Pancreas (tissue), 10 donors: ENCODE measurements at regions not wholly inside any gene's neighbourhood (a gene's known extent, or its start where the extent isn't known, plus 50 kb on each side); places are given as distances from the start of the nearest gene placed in this dataset.

ENCODE experiments used
- ATAC-seq, 4 donors: fragments of 200-7000 bp; cut with Tn5 transposase; one replicate each; pipeline versions ENCODE4 v1.8.0 to v1.9.1; 2020; ENCODE audit warnings: mild to moderate bottlenecking in 4 of 4, moderate library complexity in 4 of 4
- DNase-seq, 6 donors: peaks; one replicate each; pipeline ENCODE4 v3.0.0-alpha.2; 2020
- FAIRE-seq: peaks from 2 replicates; lab custom pipeline; 2012; peaks lifted over from hg19 to GRCh38; lab: Jason Lieb, UNC
- H3K27ac ChIP-seq, 4 donors: fragments of 200-600 bp; sonication (generic); 1 replicate in 3 of 4; 2 replicates in 1 of 4; pipeline versions ENCODE4 v1.5.0 to v1.8.0; 2020
- H3K27me3 ChIP-seq, 4 donors: fragments of 200-600 bp; one replicate each; pipeline ENCODE4 v1.8.0; 2021
- H3K36me3 ChIP-seq, 3 donors: fragments of 200-600 bp; sonication (generic) in 1 of 3; one replicate each; pipeline versions ENCODE4 v1.5.0 to v1.8.0; 2020 to 2021
- H3K4me1 ChIP-seq, 3 donors: fragments of 200-600 bp; one replicate each; pipeline ENCODE4 v1.8.0; 2021
- H3K4me3 ChIP-seq, 4 donors: fragments of 200-600 bp; sonication (generic) in 2 of 4; one replicate each; pipeline versions ENCODE4 v1.5.0 to v1.8.0; 2020 to 2021
- H3K9me3 ChIP-seq, 4 donors: fragments of 200-600 bp; one replicate each; pipeline ENCODE4 v1.8.0; 2021
- WGBS, 2 donors: extraction: QIAGEN DNeasy Blood & Tissue Kit; methylation state at CpG; one replicate each; pipeline ENCODE4 v1.1.7; 2013; 5-methylcytosine and 5-hydroxymethylcytosine counted together
- intact Hi-C, 3 donors: fragments of 100-400 bp; cut with DNase I; formaldehyde crosslinking; loops; one replicate each; pipeline versions ENCODE4 v1.11.1 to v1.14.2; 2022
- TF ChIP-seq, protein P1 (sequence below), 4 donors: fragments of 200-600 bp; sonication (generic) in 3 of 4; IDR thresholded peaks; one replicate each; pipeline versions ENCODE4 v1.5.0 to v1.8.0; 2021; ENCODE audit warnings: antibody characterized with exemption in 4 of 4
- donor health status: healthy with polysubstance abuse.
- donor health status: DM: no; HTN: no; CAD: no; lungs with moderate emphysema.
- donor health status: DM: no; HTN: no; CAD: no.
- donor health status: control.
- donor health status: control.
- donor health status: Bipolar disorder and iron deficiency.
- donor health status: DM: yes; HTN: yes; CAD: no.
- donor health status: DM: no; HTN: no; CAD: no.
- donor health status: DM: no; HTN: no; CAD: no.
- donor health status: DM: yes; HTN: yes; CAD: no.

DNA sequence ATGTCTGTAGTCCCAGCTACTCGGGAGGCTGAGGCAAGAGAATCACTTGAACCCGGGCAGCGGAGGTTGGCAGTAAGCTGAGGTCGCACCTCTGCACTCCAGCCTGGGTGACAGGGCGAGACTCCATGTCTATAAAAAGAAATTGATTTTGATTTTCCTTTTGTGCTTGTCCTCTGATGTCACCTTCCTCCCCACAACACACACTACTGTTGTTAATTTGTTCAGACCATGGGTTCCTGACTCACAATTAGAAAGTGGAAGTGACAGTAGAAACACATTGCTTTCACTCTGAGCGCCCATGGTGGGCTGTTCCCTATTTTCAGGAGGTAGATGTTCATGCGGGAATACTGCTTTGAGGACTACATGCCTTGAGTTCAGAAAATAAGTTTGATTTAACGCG, 165.5 kb upstream of the KCNJ6 start:
- 83 to 85% methylated on average over 9 of the region's 9 CpGs for WGBS, 2 donors
- Histone ChIP-seq H3K27me3 (peaks cover 0 to 2% (median under 1%) of the 10 kb centered on the region in 4 donors), H3K4me3 (no peak overlapping the region), H3K27ac (no peak overlapping the region), H3K9me3 (no peaks in the 10 kb centered on the region), H3K36me3 (no peaks in the 10 kb centered on the region), H3K4me1 (no peaks in the 10 kb centered on the region)
- TF ChIP-seq, protein P1, sequence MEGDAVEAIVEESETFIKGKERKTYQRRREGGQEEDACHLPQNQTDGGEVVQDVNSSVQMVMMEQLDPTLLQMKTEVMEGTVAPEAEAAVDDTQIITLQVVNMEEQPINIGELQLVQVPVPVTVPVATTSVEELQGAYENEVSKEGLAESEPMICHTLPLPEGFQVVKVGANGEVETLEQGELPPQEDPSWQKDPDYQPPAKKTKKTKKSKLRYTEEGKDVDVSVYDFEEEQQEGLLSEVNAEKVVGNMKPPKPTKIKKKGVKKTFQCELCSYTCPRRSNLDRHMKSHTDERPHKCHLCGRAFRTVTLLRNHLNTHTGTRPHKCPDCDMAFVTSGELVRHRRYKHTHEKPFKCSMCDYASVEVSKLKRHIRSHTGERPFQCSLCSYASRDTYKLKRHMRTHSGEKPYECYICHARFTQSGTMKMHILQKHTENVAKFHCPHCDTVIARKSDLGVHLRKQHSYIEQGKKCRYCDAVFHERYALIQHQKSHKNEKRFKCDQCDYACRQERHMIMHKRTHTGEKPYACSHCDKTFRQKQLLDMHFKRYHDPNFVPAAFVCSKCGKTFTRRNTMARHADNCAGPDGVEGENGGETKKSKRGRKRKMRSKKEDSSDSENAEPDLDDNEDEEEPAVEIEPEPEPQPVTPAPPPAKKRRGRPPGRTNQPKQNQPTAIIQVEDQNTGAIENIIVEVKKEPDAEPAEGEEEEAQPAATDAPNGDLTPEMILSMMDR (IDR thresholded peaks at IDR 0.05): no peak
- DNase-seq (no peak), ATAC-seq (no peak), FAIRE-seq (no peak)
- intact Hi-C loops: no loop called here

DNA sequence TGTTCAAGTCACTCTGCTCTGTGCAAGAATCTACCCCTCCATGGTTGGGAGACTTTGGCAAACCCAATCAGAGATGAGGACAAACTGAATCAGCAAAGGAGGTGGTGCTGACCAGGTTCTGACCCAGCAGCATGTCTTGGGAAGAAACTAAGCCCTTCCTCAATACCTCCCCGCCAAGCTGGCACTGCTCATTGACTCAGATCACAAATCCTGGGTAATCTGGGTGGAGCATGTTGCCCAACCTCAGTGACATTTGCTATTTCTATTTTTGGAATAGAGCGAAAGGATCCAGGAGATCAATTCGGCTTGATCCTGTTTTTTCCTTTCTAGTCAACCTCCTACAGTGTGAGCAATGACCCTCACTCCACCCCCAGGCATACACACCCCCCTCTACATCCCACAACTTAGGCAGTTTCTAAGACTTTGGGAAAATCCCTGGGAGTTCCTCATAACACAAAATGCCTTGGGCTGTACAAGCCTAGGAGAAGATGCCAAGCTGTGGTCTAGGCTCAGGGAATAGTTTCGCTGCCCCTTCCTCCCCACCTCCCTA, 166.8 kb upstream of the KCNJ6 start:
- H3K9me3 ChIP-seq: no peaks in the 10 kb centered on the region
- ATAC-seq (no peak), DNase-seq (no peak), FAIRE-seq (no peak)
- peaks cover 0 to 5% (median 1%) of the 10 kb centered on the region in 4 donors for H3K27me3 ChIP-seq
- H3K36me3 ChIP-seq: no peaks in the 10 kb centered on the region
- intact Hi-C loops: no loop called here
- no peak overlapping the region for H3K4me3 ChIP-seq
- no peaks in the 10 kb centered on the region for H3K4me1 ChIP-seq
- WGBS, 2 donors: 65 to 74% methylated on average over 4 of the region's 4 CpGs
- TF ChIP-seq, protein P1 (IDR thresholded peaks at IDR 0.05): no peak
- H3K27ac ChIP-seq: no peak overlapping the region

DNA sequence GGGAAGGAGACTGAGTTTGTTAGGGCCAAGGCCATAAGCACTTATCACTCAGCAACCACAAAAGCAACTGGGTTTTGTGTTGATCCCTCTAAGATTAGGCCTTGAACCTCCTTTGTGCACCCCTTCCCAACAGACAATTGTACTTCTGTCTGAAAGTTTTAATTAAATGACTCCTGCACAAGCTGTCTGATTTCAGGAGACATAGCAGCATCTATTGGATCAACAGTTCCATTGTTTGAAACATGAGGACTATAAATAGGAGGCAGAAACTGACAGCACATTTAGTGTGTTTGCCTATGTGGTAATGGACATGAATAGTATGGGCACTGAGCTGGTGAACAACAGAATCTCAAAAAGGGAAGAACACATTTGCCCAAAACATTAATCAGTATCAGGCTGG, 167.3 kb upstream of the KCNJ6 start:
- TF ChIP-seq, protein P1 (IDR thresholded peaks at IDR 0.05): no peak
- Histone ChIP-seq H3K4me3 (no peak overlapping the region), H3K27ac (no peak overlapping the region), H3K27me3 (peaks cover 0 to 5% (median 1%) of the 10 kb centered on the region in 4 donors), H3K9me3 (no peaks in the 10 kb centered on the region), H3K4me1 (no peaks in the 10 kb centered on the region), H3K36me3 (no peaks in the 10 kb centered on the region)
- DNase-seq (no peak), ATAC-seq (no peak), FAIRE-seq (no peak)
- intact Hi-C loops: no loop called here

DNA sequence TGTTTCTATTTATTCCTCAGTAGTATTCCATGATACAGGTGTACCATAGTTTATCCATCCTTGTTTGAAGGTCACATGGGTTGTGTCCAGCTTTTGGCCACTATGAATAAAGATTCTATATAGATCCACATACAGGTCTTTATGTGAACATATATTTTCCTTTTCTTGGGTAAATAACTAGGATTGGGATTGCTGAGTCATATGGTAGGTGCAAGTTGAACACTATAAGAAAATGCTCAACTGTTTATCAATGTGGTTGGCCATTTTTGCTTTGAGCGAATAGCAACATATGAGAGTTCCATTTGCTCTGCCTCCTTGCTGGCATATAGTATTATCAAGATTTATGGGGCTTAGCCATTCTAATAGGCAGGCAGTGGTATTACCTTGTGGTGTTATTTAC, 170.2 kb upstream of the KCNJ15 start:
- intact Hi-C loops: no loop called here
- Histone ChIP-seq H3K27ac (no peak overlapping the region), H3K4me1 (no peaks in the 10 kb centered on the region), H3K4me3 (no peak overlapping the region), H3K27me3 (peaks cover 0 to 6% (median 1%) of the 10 kb centered on the region in 4 donors), H3K36me3 (no peaks in the 10 kb centered on the region), H3K9me3 (no peaks in the 10 kb centered on the region)
- DNase-seq (no peak), FAIRE-seq (no peak), ATAC-seq (no peak)
- TF ChIP-seq, protein P1 (IDR thresholded peaks at IDR 0.05): no peak
- 83 to 85% methylated on average over 1 of the region's 1 CpG for WGBS, 2 donors

DNA sequence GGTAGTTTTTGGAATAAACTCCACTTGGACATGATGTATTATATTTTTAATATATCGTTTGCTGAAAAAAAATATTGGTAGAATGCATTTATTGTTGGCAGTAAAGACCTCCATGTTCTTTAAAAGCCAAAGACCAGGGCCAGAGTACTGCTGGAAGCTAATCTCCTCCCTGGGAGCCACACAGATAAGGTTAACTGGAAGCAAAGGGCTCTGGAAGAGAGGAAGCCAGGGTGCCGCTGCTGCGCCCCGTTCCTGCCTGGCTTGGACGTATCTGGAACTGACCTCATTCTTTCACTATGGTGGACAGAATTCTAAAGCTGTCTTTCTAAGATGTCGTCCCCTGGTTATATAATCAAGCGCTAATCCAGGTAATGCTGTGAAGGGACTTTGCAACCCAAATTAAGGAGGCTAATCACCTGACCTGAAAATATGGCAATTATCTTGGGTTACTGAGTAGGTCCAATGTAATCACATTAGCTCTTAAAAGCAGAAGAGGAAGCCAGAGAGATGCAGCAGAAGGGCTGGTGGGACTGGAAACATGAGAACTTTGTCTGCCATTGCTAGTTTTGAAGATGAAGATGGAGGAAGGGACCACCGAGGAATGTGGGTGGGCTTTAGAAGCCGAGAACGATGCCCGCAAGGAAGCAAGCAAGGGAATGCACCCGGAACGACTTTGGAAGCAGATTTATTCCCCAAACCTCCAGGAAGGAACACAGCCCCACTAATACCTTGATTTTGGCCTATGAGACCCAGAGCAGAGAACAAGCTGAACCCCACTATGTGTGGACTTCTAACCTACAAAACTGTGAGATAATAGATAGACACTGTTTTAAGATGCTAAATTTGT, 167.7 kb upstream of the KCNJ15 start:
- Histone ChIP-seq H3K4me3 (no peak overlapping the region), H3K36me3 (no peaks in the 10 kb centered on the region), H3K27ac (no peak overlapping the region), H3K9me3 (no peaks in the 10 kb centered on the region), H3K27me3 (peaks cover 0 to 12% (median 1%) of the 10 kb centered on the region in 4 donors), H3K4me1 (no peaks in the 10 kb centered on the region)
- WGBS, 2 donors: 78 to 85% methylated on average over 13 of the region's 13 CpGs
- DNase-seq (no peak), ATAC-seq (no peak), FAIRE-seq (no peak)
- intact Hi-C loops: no loop called here
- TF ChIP-seq, protein P1 (IDR thresholded peaks at IDR 0.05): no peak
